ENCODE measurements at regions not wholly inside any gene's neighbourhood (a gene's known extent, or its start where the extent isn't known, plus 50 kb on each side); places are given as distances from the start of the nearest gene placed in this dataset.

GRCh38 chr6:1124885-1125284 lies 187.0 kb upstream of the FOXQ1 start (continued):
- no peak for TF ChIP-seq ARID4B (CRISPR knock-in tag; IDR thresholded peaks at IDR 0.05; ENCODE audit: borderline replicate concordance)
- TF ChIP-seq IRF2 (CRISPR knock-in tag; IDR thresholded peaks at IDR 0.05; ENCODE audit: borderline replicate concordance, low read depth), result no peak
- TF ChIP-seq USF2 (CRISPR knock-in tag; IDR thresholded peaks at IDR 0.05), result no peak
- no peak for TF ChIP-seq ZNF121 (CRISPR knock-in tag; IDR thresholded peaks at IDR 0.05)
- TF ChIP-seq ZNF232 (CRISPR knock-in tag; IDR thresholded peaks at IDR 0.05), result no peak
- TF ChIP-seq ZNF138 (CRISPR knock-in tag; conservative IDR thresholded peaks at IDR 0.05), result no peak
- TF ChIP-seq E2F4 (CRISPR knock-in tag; IDR thresholded peaks at IDR 0.05; ENCODE audit: borderline replicate concordance, low read depth), result no peak
- TF ChIP-seq ZNF512 (CRISPR knock-in tag; IDR thresholded peaks at IDR 0.05; ENCODE audit: borderline replicate concordance), result no peak
- TF ChIP-seq SP1 (CRISPR knock-in tag; conservative IDR thresholded peaks at IDR 0.05), result no peak
- no peak for TF ChIP-seq ZNF219 (CRISPR knock-in tag; IDR thresholded peaks at IDR 0.05; ENCODE audit: borderline replicate concordance)
- TF ChIP-seq CREB1 (CRISPR knock-in tag; IDR thresholded peaks at IDR 0.05), result no peak
- TF ChIP-seq ZNF317 (CRISPR knock-in tag; IDR thresholded peaks at IDR 0.05; ENCODE audit: borderline replicate concordance, low read depth), result no peak
- no peak for TF ChIP-seq ZSCAN18 (CRISPR knock-in tag; IDR thresholded peaks at IDR 0.05)
- no peak for TF ChIP-seq ATF2 (CRISPR knock-in tag; IDR thresholded peaks at IDR 0.05; ENCODE audit: borderline replicate concordance, low read depth)
- TF ChIP-seq ATF3 (CRISPR knock-in tag; conservative IDR thresholded peaks at IDR 0.05), result no peak
